Kidney (tissue), 13 donors: ENCODE measurements at regions not wholly inside any gene's neighbourhood (a gene's known extent, or its start where the extent isn't known, plus 50 kb on each side); places are given as distances from the start of the nearest gene placed in this dataset.
A peak's percentile ranks its signal among the peaks of the same experiment; 100 is the strongest.
"Not testable (repeated sequence)": the region's sequence is repeated elsewhere in the genome, so short reads cannot be mapped to it uniquely, and the experiment has no call there.

Experiments
- DNase-seq, 5 donors: peaks; one replicate each; pipeline ENCODE4 v3.0.0-alpha.2; 2013 to 2020
- FAIRE-seq: peaks from 2 replicates; lab custom pipeline; 2012; peaks lifted over from hg19 to GRCh38; lab: Jason Lieb, UNC
- H3K27ac ChIP-seq, 2 donors: one replicate each; pipeline ENCODE4 v1.7.0; 2013; ENCODE audit warnings: low read depth in 2 of 2, low read length in 2 of 2, inconsistent platforms in 1 of 2
- H3K27me3 ChIP-seq: one replicate; pipeline ENCODE4 v1.7.1; 2013; ENCODE audit warnings: low read length, inconsistent platforms; ENCODE audit not compliant: control insufficient read depth, insufficient read depth
- H3K36me3 ChIP-seq, 3 donors: one replicate each; pipeline versions ENCODE4 v1.7.0 to v1.7.1; 2013; ENCODE audit warnings: low read length in 3 of 3, control low read depth in 1 of 3, inconsistent platforms in 1 of 3; ENCODE audit not compliant: insufficient read depth in 3 of 3, control insufficient read depth in 2 of 3
- H3K4me1 ChIP-seq, 3 donors: one replicate each; pipeline versions ENCODE4 v1.7.0 to v1.7.1; 2013; ENCODE audit warnings: low read length in 3 of 3, inconsistent platforms in 1 of 3, low read depth in 1 of 3; ENCODE audit not compliant: control insufficient read depth in 2 of 3, insufficient read depth in 2 of 3
- H3K4me3 ChIP-seq, 3 donors: one replicate each; pipeline versions ENCODE4 v1.7.0 to v1.8.1; 2013; ENCODE audit warnings: low read length in 3 of 3, control low read depth in 1 of 3, inconsistent platforms in 1 of 3
- H3K9ac ChIP-seq, 3 donors: one replicate each; pipeline versions ENCODE4 v1.7.0 to v1.7.1; 2013; ENCODE audit warnings: low read length in 3 of 3, control low read depth in 1 of 3, inconsistent platforms in 1 of 3
- H3K9me3 ChIP-seq, 3 donors: one replicate each; pipeline versions ENCODE4 v1.7.0 to v1.7.1; 2013; ENCODE audit warnings: low read length in 3 of 3, control low read depth in 1 of 3, inconsistent platforms in 1 of 3; ENCODE audit not compliant: control insufficient read depth in 2 of 3, insufficient read depth in 1 of 3
- CTCF ChIP-seq: IDR thresholded peaks from 3 replicates; pipeline ENCODE4 v1.5.1; 2012; ENCODE audit warnings: mild to moderate bottlenecking, moderate library complexity, borderline replicate concordance; ENCODE audit not compliant: insufficient read depth; ENCODE audit errors: extremely low read depth
- intact Hi-C: fragments of 100-400 bp; cut with DNase I; formaldehyde crosslinking; loops from one replicate; pipeline ENCODE4 v1.11.1; 2022
- donor health status: control.
- donor health status: control.
- donor health status: control.
- donor health status: control.
- donor health status: control.
- donor health status: DM: yes; HTN: yes; CAD: no.
- donor health status: Normal renal cell carcinoma (clear cell type).

- Histone ChIP-seq H3K4me3 (no peak overlapping the region), H3K27ac (no peak overlapping the region), H3K9ac (no peak overlapping the region), H3K4me1 (no peaks in the 10 kb centered on the region), H3K27me3 (no peaks in the 10 kb centered on the region), H3K36me3 (no peaks in the 10 kb centered on the region), H3K9me3 (no peaks in the 10 kb centered on the region)
- DNase-seq: no peak
- no peak for TF ChIP-seq CTCF
- intact Hi-C loops: no loop called here
- no peak for FAIRE-seq
These were observed 147.3 kb downstream of the SEC23IP start for GRCh38 chr10:120039826-120040225.

- Histone ChIP-seq H3K4me3 (no peak overlapping the region), H3K4me1 (no peaks in the 10 kb centered on the region), H3K27ac (no peak overlapping the region), H3K27me3 (no peaks in the 10 kb centered on the region), H3K9ac (no peak overlapping the region), H3K9me3 (no peaks in the 10 kb centered on the region), H3K36me3 (no peaks in the 10 kb centered on the region)
- peak in 1 of 5 donors; percentile 53 for DNase-seq
- no peak for TF ChIP-seq CTCF
- intact Hi-C loops: no loop called here
- FAIRE-seq: no peak
These were observed 149.5 kb downstream of the SEC23IP start for GRCh38 chr10:120041807-120042559.

- no peaks in the 10 kb centered on the region for H3K27me3 ChIP-seq
- intact Hi-C loops: no loop called here
- no peaks in the 10 kb centered on the region for H3K4me1 ChIP-seq
- H3K27ac ChIP-seq: no peak overlapping the region
- no peaks in the 10 kb centered on the region for H3K36me3 ChIP-seq
- H3K9me3 ChIP-seq: peaks cover 0 to 3% (median 0%) of the 10 kb centered on the region in 3 donors
- no peak overlapping the region for H3K4me3 ChIP-seq
- DNase-seq (no peak), FAIRE-seq (no peak)
- TF ChIP-seq CTCF: no peak
- H3K9ac ChIP-seq: no peak overlapping the region
These were observed 150.2 kb downstream of the SEC23IP start for GRCh38 chr10:120042705-120043104.

- intact Hi-C loops, H3K4me1 ChIP-seq, DNase-seq, H3K27ac ChIP-seq, H3K36me3 ChIP-seq, H3K9me3 ChIP-seq, H3K4me3 ChIP-seq, H3K27me3 ChIP-seq, H3K9ac ChIP-seq, FAIRE-seq: not testable (repeated sequence)
These were observed 154.8 kb downstream of the SEC23IP start for GRCh38 chr10:120047373-120047772.
